AG09309 (cell line): ENCODE measurements at regions not wholly inside any gene's neighbourhood (a gene's known extent, or its start where the extent isn't known, plus 50 kb on each side); places are given as distances from the start of the nearest gene placed in this dataset.

ENCODE experiments used
- DNase-seq: peaks from one replicate; pipeline ENCODE4 v3.0.0-alpha.2; 2010; ENCODE audit warnings: low read depth
- H3K4me3 ChIP-seq: 2 replicates; pipeline ENCODE4 v1.5.1; 2011; ENCODE audit warnings: mild to moderate bottlenecking, low read depth, low read length, moderate library complexity; ENCODE audit not compliant: control insufficient read depth
- TF ChIP-seq, protein P1 (sequence below): IDR thresholded peaks from 2 replicates; pipeline ENCODE4 v1.5.1; 2011; ENCODE audit warnings: mild to moderate bottlenecking, low read depth, low read length, inconsistent platforms; ENCODE audit not compliant: insufficient read depth, control insufficient read depth; ENCODE audit errors: missing control alignments

DNA sequence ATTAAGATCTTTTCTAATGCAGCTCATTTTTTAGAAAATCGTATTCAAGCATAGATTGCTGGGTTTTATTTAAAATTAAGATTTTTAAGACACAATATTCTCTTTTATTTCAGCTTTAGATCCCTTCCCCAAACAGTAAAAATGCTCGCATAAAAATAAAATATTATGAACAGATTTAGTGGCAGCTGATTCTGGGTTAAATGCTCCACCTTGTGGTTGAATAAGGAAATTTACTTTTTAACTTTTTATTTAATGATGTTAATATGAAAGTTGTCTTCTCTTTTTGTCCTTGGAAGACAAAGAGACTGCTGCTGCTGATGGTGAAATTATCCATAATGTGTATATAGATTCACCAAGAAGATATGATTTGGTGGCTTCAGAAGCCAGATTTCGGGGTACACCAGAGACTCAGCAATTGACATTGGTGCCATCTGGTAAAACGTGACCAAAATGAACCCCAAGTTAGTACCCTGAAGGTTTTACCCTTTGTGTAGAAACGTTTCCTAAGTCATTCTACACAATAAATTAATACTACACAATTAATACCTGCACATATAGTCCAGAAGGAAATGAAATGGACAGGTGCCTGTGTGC is 128.0 kb downstream of the ADAMTS1 start:
- no peak overlapping the region for H3K4me3 ChIP-seq
- DNase-seq: no peak
- TF ChIP-seq, protein P1, sequence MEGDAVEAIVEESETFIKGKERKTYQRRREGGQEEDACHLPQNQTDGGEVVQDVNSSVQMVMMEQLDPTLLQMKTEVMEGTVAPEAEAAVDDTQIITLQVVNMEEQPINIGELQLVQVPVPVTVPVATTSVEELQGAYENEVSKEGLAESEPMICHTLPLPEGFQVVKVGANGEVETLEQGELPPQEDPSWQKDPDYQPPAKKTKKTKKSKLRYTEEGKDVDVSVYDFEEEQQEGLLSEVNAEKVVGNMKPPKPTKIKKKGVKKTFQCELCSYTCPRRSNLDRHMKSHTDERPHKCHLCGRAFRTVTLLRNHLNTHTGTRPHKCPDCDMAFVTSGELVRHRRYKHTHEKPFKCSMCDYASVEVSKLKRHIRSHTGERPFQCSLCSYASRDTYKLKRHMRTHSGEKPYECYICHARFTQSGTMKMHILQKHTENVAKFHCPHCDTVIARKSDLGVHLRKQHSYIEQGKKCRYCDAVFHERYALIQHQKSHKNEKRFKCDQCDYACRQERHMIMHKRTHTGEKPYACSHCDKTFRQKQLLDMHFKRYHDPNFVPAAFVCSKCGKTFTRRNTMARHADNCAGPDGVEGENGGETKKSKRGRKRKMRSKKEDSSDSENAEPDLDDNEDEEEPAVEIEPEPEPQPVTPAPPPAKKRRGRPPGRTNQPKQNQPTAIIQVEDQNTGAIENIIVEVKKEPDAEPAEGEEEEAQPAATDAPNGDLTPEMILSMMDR: peak; percentile 43

DNA sequence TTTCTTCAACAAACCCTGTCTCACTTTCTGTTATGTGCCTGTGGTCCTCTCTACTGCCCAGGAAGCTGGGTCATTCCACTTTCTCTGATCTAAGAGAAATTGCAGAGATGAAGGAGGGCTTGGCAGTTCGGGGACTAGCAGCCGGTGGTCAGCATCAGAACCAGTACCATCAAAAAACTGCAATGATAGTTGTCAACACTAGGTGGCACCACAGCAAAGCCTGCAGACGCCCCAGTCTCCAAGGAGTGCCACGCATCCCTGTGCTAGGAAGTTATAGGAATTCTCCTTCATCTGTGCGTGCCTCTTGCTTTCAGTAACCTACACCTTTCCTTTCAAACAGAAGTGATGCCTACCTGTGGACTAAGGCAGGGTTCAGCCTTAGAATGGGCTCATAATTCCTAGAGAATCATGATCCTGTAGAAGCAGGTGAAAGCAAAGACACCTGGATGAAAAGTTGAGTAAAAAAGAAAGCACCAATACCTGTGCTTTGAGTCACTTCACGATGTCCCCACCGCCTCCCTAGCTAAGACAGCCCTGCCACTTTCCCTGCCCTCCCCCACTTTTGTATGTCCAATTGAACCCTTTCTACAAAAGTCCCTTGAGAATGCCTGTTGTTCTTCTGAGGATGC is 129.2 kb downstream of the ADAMTS1 start:
- DNase-seq: no peak
- no peak overlapping the region for H3K4me3 ChIP-seq
- TF ChIP-seq, protein P1: peak; percentile 92

DNA sequence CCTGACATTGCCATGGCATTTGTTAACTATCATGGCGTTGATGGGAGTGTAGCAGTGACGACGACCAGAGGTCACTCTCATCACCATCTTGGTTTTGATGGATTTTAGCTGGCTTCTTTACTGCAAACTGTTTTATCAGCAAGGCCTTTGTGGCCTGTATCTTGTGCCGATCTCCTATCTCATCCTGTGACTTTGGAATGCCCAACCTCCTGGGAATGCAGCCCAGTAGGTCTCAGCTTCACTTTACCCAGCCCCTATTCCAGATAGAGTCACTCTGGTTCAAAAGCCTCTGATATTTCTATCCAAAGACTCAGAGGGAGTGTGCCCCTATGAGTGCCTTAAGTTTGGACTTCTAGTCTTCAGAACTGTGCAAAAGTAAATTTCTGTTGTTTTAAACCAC is 130.1 kb downstream of the ADAMTS1 start:
- TF ChIP-seq, protein P1: no peak

DNA sequence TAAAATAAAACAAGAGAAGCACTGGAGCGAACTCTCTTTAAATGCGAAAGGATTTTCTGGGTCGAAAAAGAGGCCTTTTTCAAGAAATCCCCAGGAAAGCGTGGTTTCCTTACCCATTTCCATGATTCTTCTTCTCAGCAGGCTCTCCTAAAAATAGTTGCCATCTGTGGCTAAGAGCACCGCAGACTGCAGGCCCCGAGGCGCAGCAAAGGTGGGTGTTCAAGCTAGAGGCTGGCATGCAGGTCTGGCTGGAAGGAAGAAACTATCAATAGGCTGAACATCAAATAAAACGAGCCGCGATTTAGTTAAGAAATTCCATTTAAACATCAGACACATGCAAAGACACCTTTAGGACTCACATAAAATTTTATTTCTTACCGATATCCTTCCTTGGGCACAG is 135.1 kb downstream of the ADAMTS1 start:
- TF ChIP-seq, protein P1: no peak
- no peak overlapping the region for H3K4me3 ChIP-seq
- DNase-seq: no peak

More for the DNA sequence above, 130.1 kb downstream of the ADAMTS1 start:
- no peak for DNase-seq
- H3K4me3 ChIP-seq: no peak overlapping the region

DNA sequence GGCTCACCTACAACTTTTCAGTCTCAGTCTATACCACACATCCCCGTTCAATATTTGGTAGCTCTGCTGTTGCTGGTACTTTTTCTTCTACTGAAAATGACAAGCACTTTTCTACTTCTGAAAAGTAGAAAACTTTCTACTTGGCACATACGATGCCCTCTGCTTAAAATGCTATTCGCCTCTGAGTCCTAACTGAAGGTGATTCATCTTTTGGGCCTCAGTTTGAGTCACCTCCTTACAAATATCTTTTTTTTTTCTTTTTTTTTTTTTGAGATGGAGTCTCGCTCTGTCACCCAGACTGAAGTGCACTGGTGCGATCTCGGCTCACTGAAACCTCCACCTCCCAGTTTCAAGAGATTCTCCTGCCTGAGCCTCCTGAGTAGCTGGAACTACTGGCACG is 136.0 kb upstream of the CYYR1 start:
- no peak for DNase-seq
- TF ChIP-seq, protein P1: no peak
- H3K4me3 ChIP-seq: no peak overlapping the region

DNA sequence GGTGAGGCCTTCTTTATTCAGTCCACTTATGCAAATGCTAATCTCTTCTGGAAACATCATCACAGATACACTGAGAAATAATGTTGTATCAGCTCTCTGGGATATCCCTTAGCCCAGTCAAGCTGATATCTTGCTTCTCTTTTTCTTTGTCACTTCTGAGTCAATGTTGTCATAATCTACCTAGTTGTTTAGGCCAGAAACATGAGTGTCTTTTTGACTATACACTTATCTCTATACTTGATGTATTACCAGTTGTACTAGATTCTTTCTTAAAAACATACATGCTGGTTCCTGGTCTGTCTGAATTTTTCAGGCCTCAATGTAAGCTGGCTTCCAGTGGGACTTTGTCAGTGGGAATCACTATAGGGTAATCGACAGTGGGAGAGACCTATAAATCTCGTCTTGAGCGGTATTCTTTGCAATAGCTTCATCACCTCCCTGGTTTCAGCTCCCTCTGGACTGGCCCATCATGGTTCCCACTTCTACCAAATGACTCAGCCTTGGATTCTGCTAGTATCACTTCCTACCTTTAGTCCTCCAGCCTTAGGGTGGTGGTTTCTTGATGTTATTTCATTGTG is 135.2 kb upstream of the CYYR1 start:
- DNase-seq: no peak
- TF ChIP-seq, protein P1: no peak
- H3K4me3 ChIP-seq: no peak overlapping the region

DNA sequence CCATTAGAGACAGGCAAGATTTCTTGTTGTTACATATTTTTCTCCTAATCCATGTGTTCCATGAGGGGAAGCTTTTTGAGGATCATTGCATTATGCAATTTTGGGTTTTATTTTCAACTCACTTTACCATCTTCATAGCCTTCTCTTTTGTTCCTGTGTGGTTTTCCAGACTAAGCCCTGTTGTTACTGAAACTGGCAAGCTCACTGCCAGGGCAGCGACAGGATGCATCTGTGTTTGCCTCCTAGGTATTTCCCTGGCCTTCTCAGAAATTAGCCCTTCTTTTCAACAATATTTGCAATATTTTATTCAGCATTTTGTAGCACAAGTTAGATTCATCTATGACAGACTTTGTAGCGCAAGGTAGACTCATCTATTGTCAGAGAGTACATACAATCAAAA is 134.2 kb upstream of the CYYR1 start:
- TF ChIP-seq, protein P1: no peak
- H3K4me3 ChIP-seq: no peak overlapping the region
- no peak for DNase-seq
